ENCODE measurements at regions not wholly inside any gene's neighbourhood (a gene's known extent, or its start where the extent isn't known, plus 50 kb on each side); places are given as distances from the start of the nearest gene placed in this dataset.

DNA sequence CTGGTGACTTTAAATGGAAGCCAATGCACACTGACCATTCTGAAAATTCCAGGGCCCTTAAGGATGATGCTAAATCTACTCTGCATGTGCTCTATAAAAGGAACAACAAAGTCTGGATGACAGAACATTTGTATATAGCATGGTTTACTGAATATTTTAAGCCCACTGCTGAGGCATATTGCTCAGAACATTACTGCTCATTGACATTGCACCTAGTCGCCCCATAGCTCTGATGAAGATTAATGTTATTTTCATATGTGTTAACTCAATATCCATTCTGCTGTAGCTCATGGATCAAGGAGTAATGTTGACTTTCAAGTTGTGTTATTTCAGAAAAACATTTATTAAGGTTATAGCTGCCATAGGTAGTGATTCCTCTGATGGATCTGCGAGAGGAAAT is 827.5 kb upstream of the CHAC2 start:
- DNase-seq (ENCODE audit: low read depth), result no peak

DNA sequence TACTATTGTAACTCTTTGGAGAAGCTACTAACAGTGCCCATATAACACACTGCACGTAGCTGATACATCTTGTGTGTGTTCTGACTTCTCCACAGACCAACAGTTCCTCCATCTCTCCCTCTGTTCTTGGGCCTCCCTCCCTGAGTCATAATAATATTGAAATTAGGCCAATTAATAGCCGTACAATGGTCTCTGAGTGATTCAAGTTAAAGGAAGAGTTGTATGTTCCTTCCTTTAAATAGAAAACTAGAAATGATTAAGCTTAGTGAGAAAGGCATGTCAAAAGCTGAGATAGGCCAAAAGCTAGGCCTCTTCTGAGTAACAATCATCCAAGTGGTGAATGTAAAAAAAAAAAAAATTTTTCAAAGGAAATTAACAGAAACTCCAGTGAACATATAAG is 828.4 kb upstream of the CHAC2 start:
- DNase-seq (ENCODE audit: low read depth), result no peak

DNA sequence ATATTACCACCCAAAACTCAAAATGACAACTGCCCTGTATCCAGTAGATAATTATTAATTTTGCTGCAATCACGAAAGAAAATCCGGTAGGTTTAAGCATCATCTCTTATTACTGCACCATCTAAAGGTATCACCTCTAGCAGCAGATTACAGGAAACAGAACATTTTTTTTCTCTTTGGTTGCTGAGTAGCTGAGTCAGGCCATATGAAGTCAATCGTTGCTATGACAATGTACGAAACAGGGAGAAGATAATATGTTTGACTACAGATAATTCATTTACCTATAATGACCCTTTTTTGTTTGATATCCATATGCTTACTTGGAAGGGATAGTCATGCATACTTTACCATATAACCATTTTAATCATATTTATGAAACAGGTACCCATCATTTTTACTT is 831.6 kb upstream of the CHAC2 start:
- peak; percentile 1 for DNase-seq (ENCODE audit: low read depth)

DNA sequence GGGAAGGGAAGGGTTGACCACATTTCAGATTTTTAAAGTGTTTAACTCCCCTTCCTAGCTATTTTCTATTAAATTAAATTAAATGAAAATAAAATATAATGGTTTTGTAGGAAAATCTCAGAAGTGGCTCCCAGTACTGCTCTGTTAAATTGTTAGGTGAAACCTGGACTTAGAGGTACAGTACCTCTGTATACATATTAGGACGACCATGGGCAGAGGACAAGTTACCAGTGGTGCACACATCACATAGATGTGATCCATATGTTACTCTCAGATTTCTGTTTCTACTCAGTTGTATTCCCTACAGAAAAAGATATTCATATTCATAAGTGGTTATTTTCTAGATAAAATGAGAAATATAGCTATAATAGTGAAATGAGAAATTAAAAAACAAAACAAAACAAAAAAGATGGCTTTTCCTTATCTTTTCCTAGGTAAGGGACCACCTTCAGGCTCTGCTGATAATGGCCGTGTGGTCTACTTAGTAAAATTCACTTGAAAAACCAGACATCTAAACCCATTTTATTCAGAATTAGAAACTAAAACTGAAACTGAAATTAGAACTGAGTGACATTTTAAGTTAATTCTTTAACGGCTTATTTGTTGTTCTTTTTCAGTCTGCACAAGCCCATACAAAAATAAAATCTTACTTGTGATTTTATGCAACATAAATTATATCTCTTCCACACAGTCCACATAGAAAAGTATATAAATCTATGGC is 832.5 kb upstream of the CHAC2 start:
- no peak for DNase-seq (ENCODE audit: low read depth)

DNA sequence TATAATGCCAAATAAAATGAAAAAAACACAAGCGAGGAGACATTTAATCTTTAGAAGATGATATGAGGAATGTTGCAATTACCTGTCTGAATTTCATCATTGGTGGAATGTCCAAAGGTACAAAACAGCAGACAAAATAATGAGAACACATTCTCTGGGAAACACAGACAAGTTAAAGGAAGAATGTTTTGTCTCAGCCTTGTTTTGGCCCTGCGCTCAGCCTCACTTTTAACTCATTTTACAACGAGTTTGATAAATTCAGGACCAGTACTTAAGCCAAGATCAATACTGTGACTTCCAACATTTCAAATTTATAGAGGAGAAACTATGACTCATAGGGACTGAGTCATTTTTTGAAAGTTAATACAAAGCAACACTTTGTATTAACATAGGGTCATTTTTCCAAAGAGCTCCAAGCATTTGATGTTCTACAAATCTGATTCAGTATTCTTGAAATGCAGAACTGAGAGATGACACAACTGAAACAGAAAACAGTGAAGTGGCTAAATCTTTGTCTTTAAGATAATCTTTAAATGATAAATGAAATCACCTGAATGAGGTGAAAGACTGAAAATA is 833.2 kb upstream of the CHAC2 start:
- peak; percentile 59 for DNase-seq (ENCODE audit: low read depth)

DNA sequence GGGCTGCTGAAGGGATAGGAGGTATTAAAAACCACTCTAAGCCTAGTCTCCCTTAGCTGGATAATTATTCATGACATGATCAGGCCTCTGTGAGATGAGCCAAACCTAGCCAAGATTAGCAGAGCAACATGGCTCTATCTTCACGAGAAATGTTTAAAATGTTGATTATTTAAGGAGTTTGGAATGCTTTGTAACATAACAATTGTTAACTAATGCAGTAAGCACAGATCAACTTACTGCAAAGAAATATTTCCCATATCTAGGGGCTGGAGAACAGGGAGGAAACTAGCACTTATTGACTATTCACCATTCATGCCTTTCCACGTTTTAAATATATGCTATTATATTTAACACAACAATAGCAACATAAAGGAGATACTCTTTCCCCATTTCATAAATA is 833.7 kb upstream of the CHAC2 start:
- no peak for DNase-seq (ENCODE audit: low read depth)

DNA sequence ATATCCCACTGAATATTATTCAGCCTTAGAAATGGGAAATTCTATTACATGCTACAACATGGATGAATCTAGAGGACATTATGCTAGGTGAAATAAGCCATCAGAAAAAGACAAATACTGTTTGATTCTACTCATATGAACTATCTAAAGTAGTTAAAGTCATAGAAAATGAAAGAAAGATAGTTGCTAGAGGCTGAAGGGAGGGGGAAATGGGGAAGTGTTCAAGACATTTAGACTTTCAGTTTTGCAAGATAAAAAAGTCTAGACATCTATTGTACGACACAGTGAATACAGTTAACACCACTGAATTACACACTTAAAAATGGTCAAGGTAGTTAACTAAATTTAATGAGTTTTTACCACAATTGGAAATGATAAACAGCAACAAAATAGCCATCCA is 835.9 kb upstream of the CHAC2 start:
- no peak for DNase-seq (ENCODE audit: low read depth)

DNA sequence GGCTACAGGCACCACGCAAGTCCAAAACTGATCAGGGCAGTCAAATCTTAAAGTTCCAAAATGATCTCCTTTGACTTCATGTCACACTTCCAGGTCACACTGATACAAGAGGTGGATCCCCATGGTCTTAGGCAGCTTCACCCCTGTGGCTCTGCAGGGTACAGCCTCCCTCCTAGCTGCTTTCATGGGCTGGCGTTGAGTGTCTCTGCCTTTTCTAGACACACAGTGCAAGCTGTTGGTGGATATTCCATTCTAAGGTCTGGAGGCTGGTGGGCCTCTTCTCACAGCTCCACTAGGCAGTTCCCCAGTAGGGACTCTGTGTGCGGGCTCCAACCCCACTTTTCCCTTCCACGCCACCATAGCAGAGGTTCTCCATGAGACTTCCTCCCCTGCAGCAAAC is 838.2 kb upstream of the CHAC2 start:
- DNase-seq (ENCODE audit: low read depth), result no peak

DNA sequence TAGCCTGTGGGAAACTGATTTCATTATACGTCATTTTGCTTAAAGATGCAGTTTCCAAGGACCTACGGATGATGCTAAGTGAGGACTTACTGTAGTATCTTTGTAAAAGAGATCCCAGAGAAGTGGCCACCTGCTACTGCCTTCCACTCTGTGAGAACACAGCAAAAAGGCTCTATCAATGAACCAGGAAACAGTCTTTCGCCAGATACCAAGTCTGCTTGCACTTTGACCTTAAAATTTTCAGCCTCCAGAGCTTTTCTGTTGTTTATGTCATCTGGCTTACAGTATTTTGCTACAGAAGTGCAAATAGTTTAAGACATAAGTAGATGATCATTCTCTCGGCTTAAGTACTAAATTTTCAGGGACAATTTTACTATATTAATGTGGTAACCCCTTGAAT is 847.9 kb upstream of the CHAC2 start:
- DNase-seq (ENCODE audit: low read depth), result no peak

DNA sequence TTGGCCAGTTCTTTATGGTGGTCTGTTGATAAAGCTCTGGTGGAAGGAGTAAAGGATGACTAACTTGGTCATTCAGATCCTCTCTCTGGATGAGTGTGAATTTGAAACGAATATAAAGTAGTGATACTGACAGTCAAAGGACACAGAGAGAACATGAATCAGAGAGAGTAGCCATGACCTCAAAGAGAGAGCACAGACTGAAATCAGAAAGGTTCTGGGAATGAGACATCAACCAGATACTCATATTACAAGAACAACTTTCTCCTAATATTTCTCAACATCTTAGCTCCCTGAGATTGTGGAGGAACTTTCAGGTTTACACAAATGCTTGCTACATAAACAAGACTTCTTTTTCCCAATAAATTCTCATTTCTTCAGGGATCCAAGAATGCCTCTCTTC is 849.1 kb upstream of the CHAC2 start:
- peak; percentile 49 for DNase-seq (ENCODE audit: low read depth)

DNA sequence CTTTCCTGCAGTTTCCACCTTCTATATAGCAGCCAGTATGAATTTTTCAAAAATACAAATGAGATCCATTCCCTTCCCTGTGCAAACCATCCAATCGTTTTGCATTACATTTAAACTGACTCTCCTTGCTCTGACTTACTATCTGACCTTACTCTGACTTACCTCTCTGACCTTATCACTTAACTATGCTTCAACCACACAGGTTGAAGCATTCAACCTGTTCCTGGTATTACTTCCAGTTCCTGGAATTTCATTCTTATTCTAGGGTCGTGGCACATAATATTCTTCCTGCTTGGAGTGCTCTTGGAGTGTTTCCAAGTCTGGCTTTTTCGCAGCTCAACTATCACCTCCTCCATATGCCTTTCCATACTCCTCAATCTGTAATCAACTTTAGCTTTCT is 850.6 kb upstream of the CHAC2 start:
- DNase-seq (ENCODE audit: low read depth), result no peak

DNA sequence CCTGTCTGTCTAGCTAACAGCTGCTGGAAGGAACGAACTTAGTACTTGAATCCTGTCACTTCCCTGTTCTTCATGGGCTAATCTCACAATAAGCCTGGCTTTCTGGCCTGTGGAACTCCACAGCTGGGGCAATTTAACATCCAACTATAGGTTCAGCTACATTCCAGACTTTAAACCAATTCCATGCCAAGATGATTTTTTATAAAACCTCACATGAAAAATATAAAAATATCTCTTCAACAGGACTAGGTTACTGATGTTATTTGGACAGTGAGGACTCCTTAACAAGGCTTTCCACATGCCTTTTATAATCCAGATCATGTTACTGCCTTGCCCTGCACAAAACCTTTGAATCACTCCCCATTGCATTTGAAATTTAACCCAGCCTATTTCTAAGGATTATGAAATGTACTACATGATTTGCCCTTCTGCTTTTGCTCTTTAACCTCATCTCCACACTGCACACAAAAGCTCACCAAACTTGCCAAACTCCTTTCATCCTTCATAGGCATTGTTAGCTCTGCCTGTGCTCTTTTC is 863.2 kb upstream of the CHAC2 start:
- peak; percentile 10 for DNase-seq (ENCODE audit: low read depth)

DNA sequence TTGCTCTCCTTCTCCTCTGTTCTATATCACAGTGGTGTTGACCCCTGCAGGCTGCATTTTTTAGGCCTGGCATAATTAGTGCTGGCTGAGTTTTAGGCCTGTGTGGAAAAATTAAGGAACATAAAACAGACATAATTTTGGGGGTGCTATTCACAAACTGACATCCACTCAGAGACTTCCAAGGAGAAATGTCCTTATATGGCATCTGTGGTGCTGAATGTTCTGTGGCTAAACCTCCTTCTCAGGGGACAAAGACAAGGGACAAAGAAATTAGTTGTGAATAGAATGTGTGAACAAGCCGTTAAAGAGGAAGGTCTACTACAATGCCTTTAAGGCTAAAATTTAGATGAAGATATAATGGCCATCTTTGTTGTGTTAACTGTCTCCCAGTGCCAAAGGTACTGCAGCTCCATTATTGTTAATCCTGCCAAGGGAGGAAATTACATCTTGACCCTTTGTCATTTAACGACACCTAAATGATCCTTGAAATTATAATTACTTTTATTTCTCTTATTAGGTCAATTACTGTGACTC is 870.0 kb upstream of the CHAC2 start:
- no peak for DNase-seq (ENCODE audit: low read depth)

DNA sequence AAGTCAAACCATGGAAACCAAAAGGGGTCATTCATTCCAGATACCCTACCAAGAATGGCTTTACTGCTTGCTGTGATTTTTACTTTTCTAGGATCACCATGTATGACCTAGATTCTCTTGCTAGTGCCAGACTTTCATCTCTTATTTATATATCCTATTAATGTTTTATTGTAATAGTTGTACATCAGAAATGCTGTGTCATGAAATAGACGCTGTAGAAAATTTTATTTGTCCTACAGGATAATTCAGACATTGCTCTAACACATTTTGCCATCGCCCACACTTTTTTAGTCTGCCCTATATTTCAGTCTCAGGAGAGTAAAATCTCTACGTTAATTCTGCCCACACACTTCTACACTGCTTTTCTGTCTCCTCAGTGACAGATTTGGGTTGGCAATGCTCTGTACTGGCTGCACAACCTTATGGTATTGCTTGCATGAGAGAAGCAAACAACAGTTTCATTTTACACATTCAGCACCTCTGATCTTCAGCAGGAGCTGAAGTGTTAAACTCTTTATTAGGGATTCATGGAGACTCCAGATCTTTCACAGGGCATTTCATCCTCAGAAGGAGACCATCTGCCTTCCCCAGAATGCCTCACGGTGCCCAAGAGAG is 871.8 kb upstream of the CHAC2 start:
- no peak for DNase-seq (ENCODE audit: low read depth)

DNA sequence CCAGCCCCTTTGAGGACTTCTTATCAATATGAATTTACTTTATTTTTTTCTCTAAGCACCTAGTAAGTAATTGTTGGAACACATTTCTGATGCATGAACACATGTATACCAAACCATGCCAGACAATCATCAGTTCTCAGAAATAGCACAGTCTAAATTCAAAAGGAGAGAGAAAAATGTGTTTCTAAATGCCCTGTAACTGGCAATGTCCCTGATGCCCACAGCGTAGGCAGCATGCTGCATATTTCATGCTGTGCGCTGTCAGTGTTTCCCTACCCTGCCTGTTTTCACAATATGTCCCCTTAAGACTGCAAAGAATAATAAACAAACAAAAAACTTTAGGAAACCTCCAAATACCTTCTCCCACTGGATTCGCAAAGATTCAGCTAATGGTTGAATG is 881.0 kb upstream of the CHAC2 start:
- no peak for DNase-seq (ENCODE audit: low read depth)

DNA sequence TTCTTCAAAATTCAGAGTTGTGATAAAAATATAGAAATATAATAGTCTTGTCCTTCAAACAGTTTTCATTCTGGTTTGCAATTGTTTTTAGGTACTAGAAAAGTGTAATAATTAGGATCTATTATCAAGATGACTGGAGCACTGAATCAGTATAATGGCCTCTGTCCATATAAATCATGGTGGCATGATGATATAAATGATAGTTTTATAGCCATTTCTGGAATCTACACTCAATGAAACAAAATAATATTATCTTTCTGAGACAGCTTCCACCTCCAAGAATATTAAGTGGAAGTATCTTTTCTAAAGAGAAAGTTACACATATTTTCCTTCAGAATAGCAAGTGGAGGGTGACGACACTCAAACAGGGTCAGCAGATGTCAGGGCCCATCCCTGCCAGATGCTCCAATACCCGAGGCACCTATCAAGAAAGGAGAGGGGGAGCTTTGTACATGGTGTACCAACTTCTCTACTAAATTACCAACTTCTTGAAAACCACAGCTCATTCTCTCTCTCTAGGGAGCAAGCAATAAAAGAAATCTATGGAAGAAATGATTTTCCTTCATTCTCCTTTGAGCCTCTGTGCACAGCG is 882.7 kb upstream of the CHAC2 start:
- no peak for DNase-seq (ENCODE audit: low read depth)

DNA sequence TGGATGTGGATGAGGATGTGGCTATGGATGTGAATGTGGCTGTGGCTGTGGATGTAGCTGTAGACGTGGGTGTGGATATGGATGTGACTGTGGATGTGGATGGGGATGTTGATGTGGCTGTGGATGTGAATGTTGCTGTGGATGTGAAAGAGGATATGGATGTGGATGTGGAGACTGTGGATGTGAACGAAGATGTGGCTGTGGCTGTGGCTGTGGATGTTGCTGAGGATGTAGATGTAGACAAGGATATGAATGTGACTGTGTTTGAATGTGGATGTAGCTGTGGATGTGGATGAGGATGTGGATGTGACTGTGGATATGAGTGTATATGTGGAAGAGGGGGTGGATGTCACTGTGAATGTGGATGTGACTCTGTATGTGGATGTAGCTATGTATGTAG is 884.6 kb upstream of the CHAC2 start:
- no peak for DNase-seq (ENCODE audit: low read depth)

DNA sequence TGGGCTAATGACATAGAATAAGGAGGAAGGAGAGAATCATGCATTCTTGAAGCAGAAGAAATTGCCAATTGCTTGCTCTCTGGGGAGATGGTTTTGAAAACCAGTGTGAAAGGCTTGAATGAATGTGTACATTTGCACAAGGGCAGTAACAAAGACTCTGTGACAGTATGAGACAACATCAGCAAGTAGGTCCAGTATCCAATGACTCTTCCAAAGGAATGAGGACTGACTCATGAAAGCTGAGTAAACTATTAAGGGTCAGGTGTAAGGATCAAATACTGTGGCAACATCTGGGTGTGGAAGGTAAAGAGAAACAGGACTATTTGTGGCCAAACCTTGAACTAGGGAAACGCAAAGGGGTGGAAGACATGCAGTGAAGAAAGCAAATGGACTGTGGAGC is 886.0 kb upstream of the CHAC2 start:
- DNase-seq (ENCODE audit: low read depth), result peak; percentile 21

DNA sequence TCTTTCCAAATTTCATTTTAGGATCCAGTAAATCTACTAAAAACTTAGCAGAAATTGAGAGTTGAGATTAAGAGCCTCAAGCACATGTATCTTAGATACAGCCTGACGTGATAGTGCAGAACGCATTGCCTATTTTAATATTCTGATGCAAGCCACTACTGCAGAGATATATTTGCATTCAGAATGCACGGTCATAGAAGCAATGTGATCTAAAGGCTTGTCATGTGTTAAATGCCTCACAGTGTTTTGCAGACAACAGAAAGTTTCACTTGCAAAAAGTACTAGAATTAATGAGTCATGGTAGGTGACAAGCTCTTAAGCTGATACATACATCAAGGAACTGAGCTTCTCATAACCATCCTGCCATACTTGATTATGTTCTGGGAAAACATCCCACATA is 886.7 kb upstream of the CHAC2 start:
- no peak for DNase-seq (ENCODE audit: low read depth)

DNA sequence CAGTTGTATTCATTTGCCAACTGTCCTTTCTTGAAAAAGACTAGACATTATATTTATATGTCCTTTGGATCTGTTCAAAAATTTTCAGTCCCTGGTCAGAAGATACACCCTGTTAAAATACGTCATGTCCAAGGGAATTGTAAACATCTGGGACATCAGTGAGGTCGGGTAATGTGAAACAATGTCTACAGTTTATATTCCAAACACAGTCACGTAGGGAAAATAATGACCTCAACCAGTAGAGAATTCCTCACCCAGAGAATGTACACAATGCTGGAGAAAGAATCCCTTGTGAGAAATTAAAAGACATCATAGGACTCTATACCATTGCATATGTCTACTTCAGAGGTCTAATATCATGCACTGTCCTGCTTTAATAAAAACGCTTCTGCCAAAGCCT is 888.0 kb upstream of the CHAC2 start:
- no peak for DNase-seq (ENCODE audit: low read depth)

DNA sequence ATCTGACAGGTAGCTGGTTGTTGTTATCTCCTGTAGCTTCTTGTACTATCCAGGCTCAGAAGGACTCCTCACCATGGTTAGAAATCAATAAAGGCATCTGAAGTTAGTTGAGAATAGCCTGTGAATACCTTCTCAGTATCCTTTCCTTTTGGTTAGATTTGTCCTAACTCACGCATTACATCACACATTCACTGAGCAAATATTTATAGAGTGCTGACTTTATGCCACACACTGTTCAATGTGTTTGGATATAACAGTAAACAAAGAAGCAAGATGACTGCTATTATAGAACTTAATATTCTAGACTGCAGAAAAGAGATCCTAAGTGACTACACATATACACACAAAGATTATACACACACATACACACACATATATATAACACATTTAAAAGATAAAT is 889.9 kb upstream of the CHAC2 start:
- no peak for DNase-seq (ENCODE audit: low read depth)

DNA sequence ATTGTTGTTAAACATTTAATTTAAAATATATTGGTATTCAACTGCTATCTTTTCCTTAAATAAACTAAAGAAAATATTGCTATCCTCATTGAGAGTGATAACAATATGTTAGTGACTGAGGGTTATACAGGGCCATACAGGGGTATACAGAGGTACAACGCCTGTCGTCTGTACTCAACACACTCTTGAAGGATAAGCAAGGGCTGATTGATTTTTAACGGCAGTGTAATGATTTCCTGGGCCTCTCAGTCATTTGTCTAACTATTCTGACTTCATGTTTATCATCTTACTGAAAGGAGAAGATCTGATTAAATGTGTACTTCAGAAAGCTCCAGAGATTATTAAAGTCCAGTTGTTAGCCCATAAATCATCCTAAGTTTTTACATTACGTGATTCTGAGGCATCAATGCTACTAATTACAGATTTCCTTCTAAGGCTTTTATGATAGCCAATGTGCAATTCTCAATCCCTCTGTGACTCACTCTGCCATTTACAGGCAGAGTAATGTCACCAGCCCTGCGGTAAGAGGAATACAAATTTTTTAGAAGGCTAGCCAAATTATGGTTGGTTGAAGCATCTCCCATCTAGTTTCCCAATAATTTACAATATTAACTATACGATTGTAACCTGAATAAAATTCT is 893.0 kb upstream of the CHAC2 start:
- peak; percentile 53 for DNase-seq (ENCODE audit: low read depth)
